Neuronal stem cell (in vitro differentiated cells): ENCODE measurements at regions not wholly inside any gene's neighbourhood (a gene's known extent, or its start where the extent isn't known, plus 50 kb on each side); places are given as distances from the start of the nearest gene placed in this dataset.

Source experiments
- DNase-seq: peaks from one replicate; pipeline ENCODE4 v3.0.0-alpha.2; 2013; ENCODE audit warnings: low spot score
- H2AFZ ChIP-seq: one replicate; pipeline ENCODE4 v1.6.1; 2013; ENCODE audit warnings: mild to moderate bottlenecking, low read length, inconsistent platforms
- H2AK5ac ChIP-seq: 2 replicates; pipeline ENCODE4 v1.6.1; 2013; ENCODE audit warnings: low read depth, mild to moderate bottlenecking, inconsistent platforms, low read length, moderate library complexity, mixed read lengths
- H2BK120ac ChIP-seq: 2 replicates; pipeline ENCODE4 v1.6.1; 2013; ENCODE audit warnings: low read depth, mild to moderate bottlenecking, inconsistent platforms, low read length, moderate library complexity, mixed read lengths
- H2BK12ac ChIP-seq: one replicate; pipeline ENCODE4 v1.6.1; 2013; ENCODE audit warnings: low read length, inconsistent platforms
- H2BK15ac ChIP-seq: 2 replicates; pipeline ENCODE4 v1.6.1; 2013; ENCODE audit warnings: mild to moderate bottlenecking, low read length, inconsistent platforms, mixed read lengths
- H2BK5ac ChIP-seq: one replicate; pipeline ENCODE4 v1.6.1; 2013; ENCODE audit warnings: inconsistent platforms, mild to moderate bottlenecking, low read length, moderate library complexity
- H3K14ac ChIP-seq: one replicate; pipeline ENCODE4 v1.6.1; 2013; ENCODE audit warnings: low read length, inconsistent platforms
- H3K18ac ChIP-seq: 2 replicates; pipeline ENCODE4 v1.6.1; 2013; ENCODE audit warnings: low read length, inconsistent platforms
- H3K23ac ChIP-seq: 2 replicates; pipeline ENCODE4 v1.6.1; 2013; ENCODE audit warnings: low read depth, mild to moderate bottlenecking, mixed read lengths, low read length, inconsistent platforms; ENCODE audit not compliant: poor library complexity
- H3K27ac ChIP-seq: replicated peaks from 3 replicates; pipeline ENCODE4 v1.5.1; 2013; ENCODE audit warnings: low read length, inconsistent platforms
- H3K27me3 ChIP-seq, 3 experiments: 2 replicates each; pipeline ENCODE4 v1.6.1; 2013; ENCODE audit warnings: low read length in 3 of 3, mild to moderate bottlenecking in 2 of 3, inconsistent platforms in 1 of 3, low read depth in 1 of 3, mixed read lengths in 1 of 3, moderate library complexity in 1 of 3; ENCODE audit not compliant: control insufficient read depth in 3 of 3, insufficient read depth in 3 of 3
- H3K36me3 ChIP-seq, 2 donors: replicated peaks in 1 of 2; 2 replicates each; pipeline ENCODE4 v1.6.1; 2013; ENCODE audit warnings: low read length in 2 of 2; ENCODE audit not compliant: control insufficient read depth in 2 of 2, insufficient read depth in 2 of 2
- H3K4ac ChIP-seq: 2 replicates; pipeline ENCODE4 v1.6.1; 2013; ENCODE audit warnings: inconsistent platforms, mild to moderate bottlenecking, low read length, moderate library complexity
- H3K4me1 ChIP-seq, 2 donors: 1 replicate in 1 of 2; 2 replicates in 1 of 2; pipeline ENCODE4 v1.6.1; 2013; ENCODE audit warnings: low read length in 2 of 2, low read depth in 1 of 2; ENCODE audit not compliant: control insufficient read depth in 2 of 2, insufficient read depth in 1 of 2
- H3K4me2 ChIP-seq: one replicate; pipeline ENCODE4 v1.6.1; 2013; ENCODE audit warnings: mild to moderate bottlenecking, low read length, inconsistent platforms; ENCODE audit not compliant: insufficient read depth, poor library complexity, severe bottlenecking
- H3K4me3 ChIP-seq, 2 donors: 2 replicates each; pipeline ENCODE4 v1.5.1; 2013; ENCODE audit warnings: low read length in 2 of 2, mild to moderate bottlenecking in 2 of 2, inconsistent platforms in 1 of 2, moderate library complexity in 1 of 2
- H3K79me1 ChIP-seq: one replicate; pipeline ENCODE4 v1.6.1; 2013; ENCODE audit warnings: low read depth, mild to moderate bottlenecking, inconsistent platforms, low read length, moderate library complexity
- H3K9ac ChIP-seq: one replicate; pipeline ENCODE4 v1.6.1; 2013; ENCODE audit warnings: mild to moderate bottlenecking, low read depth, low read length, inconsistent platforms; ENCODE audit not compliant: poor library complexity
- H3K9me3 ChIP-seq, 2 donors: replicated peaks in 1 of 2; 2 replicates each; pipeline versions ENCODE3 to v1.6.1; 2013; ENCODE audit warnings: low read length in 2 of 2, mild to moderate bottlenecking in 2 of 2, inconsistent platforms in 1 of 2, low read depth in 1 of 2, mixed read lengths in 1 of 2, moderate library complexity in 1 of 2; ENCODE audit not compliant: control insufficient read depth in 2 of 2, insufficient read depth in 1 of 2
- H4K8ac ChIP-seq: one replicate; pipeline ENCODE4 v1.6.1; 2013; ENCODE audit warnings: low read depth, mild to moderate bottlenecking, inconsistent platforms, low read length, moderate library complexity
- H4K91ac ChIP-seq: one replicate; pipeline ENCODE4 v1.6.1; 2013; ENCODE audit warnings: low read length, low read depth, mild to moderate bottlenecking, inconsistent platforms; ENCODE audit not compliant: poor library complexity
- WGBS, 2 donors: extraction: QIAGEN DNeasy Blood & Tissue Kit; methylation state at CpG; one replicate each; pipeline ENCODE4 v1.1.7; 2013; ENCODE audit warnings: missing lambda C conversion rate in 2 of 2, mixed read lengths in 1 of 2; ENCODE audit not compliant: insufficient read length in 2 of 2, insufficient replicate concordance in 1 of 2; ENCODE audit errors: extremely low coverage in 2 of 2; 5-methylcytosine and 5-hydroxymethylcytosine counted together

- no peak overlapping the region for H3K9ac ChIP-seq
- no peaks in the 10 kb centered on the region for H3K4me1 ChIP-seq
- DNase-seq: no peak
- no peak overlapping the region for H3K4ac ChIP-seq
- no peak overlapping the region for H2BK15ac ChIP-seq
- H2BK5ac ChIP-seq: no peak overlapping the region
- H3K23ac ChIP-seq: no peak overlapping the region
- no peak overlapping the region for H2BK12ac ChIP-seq
- no peaks in the 10 kb centered on the region for H3K27me3 ChIP-seq
- no peaks in the 10 kb centered on the region for H3K36me3 ChIP-seq
- no peak overlapping the region for H2AFZ ChIP-seq
- H3K4me2 ChIP-seq: no peak overlapping the region
- H3K4me3 ChIP-seq: no peak overlapping the region
- H3K27ac ChIP-seq: no peak overlapping the region
- H3K18ac ChIP-seq: no peak overlapping the region
- H3K14ac ChIP-seq: no peak overlapping the region
- no peaks in the 10 kb centered on the region for H3K79me1 ChIP-seq
- no peak overlapping the region for H4K91ac ChIP-seq
- H2AK5ac ChIP-seq: no peak overlapping the region
- H3K9me3 ChIP-seq: no peaks in the 10 kb centered on the region
- no peak overlapping the region for H4K8ac ChIP-seq
- H2BK120ac ChIP-seq: no peak overlapping the region
Observed at GRCh38 chr4:126057371-126057770, 742.6 kb downstream of the FAT4 start.

DNA sequence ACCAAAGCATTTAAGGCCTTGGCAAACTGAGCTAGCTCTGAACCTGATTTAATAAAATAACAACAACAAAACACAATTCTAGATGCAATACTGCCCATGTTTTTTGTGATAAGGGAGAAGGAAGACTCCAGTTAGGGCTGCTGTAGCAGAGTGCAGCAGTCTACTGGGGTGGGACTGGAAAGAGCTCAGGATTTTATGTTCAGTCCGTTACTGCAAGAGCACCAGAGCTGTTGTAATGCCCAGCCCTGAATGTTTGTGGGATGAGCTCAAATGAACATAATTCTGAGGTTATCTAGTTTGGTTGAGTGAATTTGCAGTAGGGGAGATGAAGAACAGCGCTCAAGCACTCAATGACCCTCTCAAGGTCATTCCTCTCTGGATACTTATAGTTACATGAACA is 743.8 kb downstream of the FAT4 start:
- H3K4me1 ChIP-seq: no peaks in the 10 kb centered on the region
- H4K91ac ChIP-seq: no peak overlapping the region
- H2AFZ ChIP-seq: no peak overlapping the region
- no peaks in the 10 kb centered on the region for H3K27me3 ChIP-seq
- no peak overlapping the region for H3K14ac ChIP-seq
- no peak overlapping the region for H3K4ac ChIP-seq
- no peak overlapping the region for H2BK12ac ChIP-seq
- H3K9ac ChIP-seq: no peak overlapping the region
- H3K27ac ChIP-seq: no peak overlapping the region
- no peak overlapping the region for H3K4me3 ChIP-seq
- H2AK5ac ChIP-seq: no peak overlapping the region
- no peak overlapping the region for H3K23ac ChIP-seq
- H3K4me2 ChIP-seq: no peak overlapping the region
- no peak overlapping the region for H2BK5ac ChIP-seq
- H3K18ac ChIP-seq: no peak overlapping the region
- H2BK15ac ChIP-seq: no peak overlapping the region
- H3K9me3 ChIP-seq: no peaks in the 10 kb centered on the region
- no peak overlapping the region for H2BK120ac ChIP-seq
- no peak for DNase-seq
- no peaks in the 10 kb centered on the region for H3K79me1 ChIP-seq
- H4K8ac ChIP-seq: no peak overlapping the region
- H3K36me3 ChIP-seq: no peaks in the 10 kb centered on the region
- WGBS, 2 donors: no CpG with 5 or more reads among the region's 2 CpGs

DNA sequence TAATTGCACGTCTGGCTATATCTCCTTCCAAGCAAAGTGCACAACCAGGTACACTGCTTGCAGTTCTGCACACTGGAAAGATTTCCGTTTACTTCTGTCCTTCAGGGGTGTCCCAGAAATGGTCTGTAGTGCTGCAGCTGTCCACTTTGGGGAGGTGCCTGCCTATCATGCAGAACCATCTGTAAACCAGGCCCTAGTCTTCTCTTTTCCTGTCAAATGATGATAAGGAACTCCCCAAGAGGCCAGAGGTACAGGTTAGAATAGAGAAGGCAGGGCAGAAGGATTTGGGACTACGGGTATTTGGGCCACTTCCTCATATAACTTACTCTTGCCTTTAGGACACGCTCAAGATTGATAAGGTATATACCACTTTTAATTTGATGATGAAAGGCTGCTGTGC is 746.9 kb downstream of the FAT4 start:
- H2BK15ac ChIP-seq: no peak overlapping the region
- H3K79me1 ChIP-seq: no peaks in the 10 kb centered on the region
- WGBS, 2 donors: no CpG with 5 or more reads among the region's 4 CpGs
- no peak overlapping the region for H3K14ac ChIP-seq
- H2BK12ac ChIP-seq: no peak overlapping the region
- H4K8ac ChIP-seq: no peak overlapping the region
- no peak overlapping the region for H2BK5ac ChIP-seq
- H2AFZ ChIP-seq: no peak overlapping the region
- H3K4me2 ChIP-seq: no peak overlapping the region
- no peaks in the 10 kb centered on the region for H3K9me3 ChIP-seq
- no peak overlapping the region for H2BK120ac ChIP-seq
- H4K91ac ChIP-seq: no peak overlapping the region
- no peak overlapping the region for H3K9ac ChIP-seq
- no peak overlapping the region for H2AK5ac ChIP-seq
- H3K4me1 ChIP-seq: peaks cover 0 to 2% of the 10 kb centered on the region in 2 donors
- H3K27me3 ChIP-seq: no peaks in the 10 kb centered on the region
- no peaks in the 10 kb centered on the region for H3K36me3 ChIP-seq
- no peak for DNase-seq
- H3K4ac ChIP-seq: no peak overlapping the region
- no peak overlapping the region for H3K18ac ChIP-seq
- H3K27ac ChIP-seq: no peak overlapping the region
- no peak overlapping the region for H3K23ac ChIP-seq
- H3K4me3 ChIP-seq: no peak overlapping the region

DNA sequence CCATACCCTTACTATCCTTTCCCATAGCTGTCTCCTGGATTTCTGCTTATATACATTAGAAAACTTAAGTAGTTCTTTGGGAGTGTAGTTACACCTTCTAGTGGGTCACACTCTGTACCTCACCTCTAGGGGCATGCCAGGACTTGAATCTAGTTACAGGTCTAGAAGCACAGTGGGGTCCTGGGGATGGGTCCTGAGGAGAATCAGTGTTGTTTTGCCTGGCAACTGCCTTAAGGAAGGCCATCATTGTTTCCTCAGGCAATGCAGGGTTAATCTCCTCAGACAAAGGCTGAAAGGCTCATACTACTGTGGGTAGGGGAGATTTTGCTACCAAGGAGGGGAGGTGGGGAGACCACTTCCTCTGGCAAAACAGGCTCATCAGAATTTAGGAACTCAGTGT is 750.3 kb downstream of the FAT4 start:
- Histone ChIP-seq H3K23ac (no peak overlapping the region), H3K79me1 (no peaks in the 10 kb centered on the region), H2BK5ac (no peak overlapping the region), H3K14ac (no peak overlapping the region), H3K18ac (no peak overlapping the region), H3K4me3 (no peak overlapping the region), H4K8ac (no peak overlapping the region), H2AK5ac (no peak overlapping the region), H2BK15ac (no peak overlapping the region), H3K4me2 (no peak overlapping the region), H4K91ac (no peak overlapping the region), H3K4me1 (peaks cover 2% of the 10 kb centered on the region in 2 donors), H3K27ac (no peak overlapping the region), H2BK120ac (no peak overlapping the region), H3K36me3 (no peaks in the 10 kb centered on the region), H3K9ac (no peak overlapping the region), H2BK12ac (no peak overlapping the region), H3K27me3 (no peaks in the 10 kb centered on the region), H2AFZ (peak overlapping the region; percentile 24), H3K9me3 (no peaks in the 10 kb centered on the region), H3K4ac (no peak overlapping the region)
- DNase-seq: no peak
